ENCODE measurements at regions not wholly inside any gene's neighbourhood (a gene's known extent, or its start where the extent isn't known, plus 50 kb on each side); places are given as distances from the start of the nearest gene placed in this dataset.

DNA sequence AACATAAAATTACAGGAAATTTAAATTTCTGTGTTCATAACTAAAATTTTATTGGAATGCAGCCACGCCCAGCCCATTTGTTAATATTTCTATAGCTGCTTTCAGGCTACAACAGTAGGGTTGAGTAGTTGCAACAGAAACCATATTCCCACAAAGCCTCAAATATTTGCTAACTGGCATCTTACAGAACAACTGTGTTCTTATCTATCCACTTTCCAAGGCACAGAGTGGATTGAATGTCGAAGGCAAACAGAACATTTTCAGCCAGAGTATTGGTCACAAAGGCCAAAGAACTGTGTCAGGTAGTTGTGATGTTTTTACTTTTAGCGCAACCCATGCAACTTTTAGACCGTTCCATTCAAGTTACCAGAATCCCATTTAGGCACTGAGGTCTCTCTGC lies 51.1 kb upstream of the OPN4 start:
- TF ChIP-seq CTCF (IDR thresholded peaks at IDR 0.05) (no peak), POLR2A (IDR thresholded peaks at IDR 0.05) (no peak)
